Muscle of back (tissue), 3 donors: ENCODE measurements at regions not wholly inside any gene's neighbourhood (a gene's known extent, or its start where the extent isn't known, plus 50 kb on each side); places are given as distances from the start of the nearest gene placed in this dataset.
A peak's percentile ranks its signal among the peaks of the same experiment; 100 is the strongest.
"Not testable (repeated sequence)": the region's sequence is repeated elsewhere in the genome, so short reads cannot be mapped to it uniquely, and the experiment has no call there.

Experiments used
- DNase-seq, 3 donors: peaks; one replicate each; pipeline versions ENCODE4 v3.0.0 to v3.0.0-alpha.2; 2013

DNA sequence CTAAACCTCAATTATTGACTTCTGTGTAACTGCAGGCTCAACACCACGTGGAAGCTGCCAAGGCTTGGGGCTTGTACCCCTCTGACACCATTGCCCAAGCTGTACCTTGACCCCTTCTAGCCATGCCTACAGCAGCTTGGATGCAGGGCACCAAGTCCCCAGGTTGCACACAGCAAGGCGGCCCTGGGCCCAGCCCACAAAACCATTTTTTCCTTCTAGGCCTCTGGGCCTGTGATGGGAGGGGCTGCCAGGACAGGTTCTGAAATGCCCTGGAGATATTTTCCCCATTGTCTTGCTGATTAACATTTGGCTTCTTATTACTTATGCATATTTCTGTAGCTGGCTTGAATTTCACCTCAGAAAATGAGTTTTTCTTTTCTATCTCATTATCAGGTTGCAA lies 610.0 kb upstream of the LRRN3 start:
- no peak for DNase-seq

DNA sequence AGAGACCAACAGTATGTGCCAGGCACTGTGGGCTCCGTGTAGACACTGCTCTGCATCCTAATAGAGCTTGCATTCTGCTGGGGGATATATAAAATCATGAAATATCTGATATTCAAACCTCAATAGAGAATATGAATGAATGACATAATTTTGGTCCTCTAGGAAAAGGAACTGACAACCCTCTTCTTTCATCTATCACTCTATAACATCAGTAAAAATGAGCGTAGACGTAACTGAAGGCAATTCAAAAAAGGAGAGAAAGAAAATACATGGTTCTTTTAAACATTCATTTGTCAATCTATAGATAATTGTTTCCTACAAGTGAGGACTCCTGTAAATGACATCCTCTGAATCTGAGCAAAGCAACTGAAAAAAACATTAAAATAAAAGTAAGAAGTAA lies 607.4 kb upstream of the LRRN3 start:
- DNase-seq, result no peak

DNA sequence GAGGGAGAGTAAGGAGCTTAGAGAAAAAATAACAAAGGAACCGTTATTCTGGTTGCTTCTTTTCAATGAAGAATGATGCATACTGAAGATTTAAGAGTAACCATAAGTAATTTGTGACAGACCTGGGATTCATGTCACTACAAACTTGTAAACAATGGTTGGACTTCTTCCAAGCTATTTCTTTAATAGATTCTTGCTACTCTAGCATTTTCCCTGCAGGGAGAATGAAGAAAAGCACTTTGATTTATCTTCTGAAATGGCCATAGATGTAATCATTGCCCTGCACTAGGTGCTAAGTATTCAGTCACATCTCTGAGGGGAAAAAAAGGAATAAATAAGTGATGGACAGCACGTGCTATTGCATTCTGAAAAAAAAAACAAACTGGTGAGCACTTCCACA lies 606.6 kb upstream of the LRRN3 start:
- no peak for DNase-seq

DNA sequence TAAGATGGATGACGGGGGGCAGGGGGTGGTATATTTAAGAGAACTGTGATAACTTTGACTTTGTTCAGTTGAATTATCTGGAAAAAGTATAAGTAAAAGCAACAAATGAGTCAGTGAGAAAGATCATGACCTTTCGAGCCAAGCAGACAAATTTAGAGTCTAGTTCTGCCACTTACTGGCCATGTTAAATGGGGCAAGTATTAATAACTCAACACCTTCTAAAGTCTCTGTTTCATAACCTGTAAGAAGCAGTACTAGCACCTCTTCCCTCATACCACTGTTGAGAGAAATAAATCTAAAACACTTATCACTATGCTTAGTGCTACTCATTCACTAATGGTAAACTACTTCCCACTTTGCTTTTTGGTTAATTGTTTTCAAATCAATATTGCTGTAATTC lies 604.4 kb upstream of the LRRN3 start:
- no peak for DNase-seq

DNA sequence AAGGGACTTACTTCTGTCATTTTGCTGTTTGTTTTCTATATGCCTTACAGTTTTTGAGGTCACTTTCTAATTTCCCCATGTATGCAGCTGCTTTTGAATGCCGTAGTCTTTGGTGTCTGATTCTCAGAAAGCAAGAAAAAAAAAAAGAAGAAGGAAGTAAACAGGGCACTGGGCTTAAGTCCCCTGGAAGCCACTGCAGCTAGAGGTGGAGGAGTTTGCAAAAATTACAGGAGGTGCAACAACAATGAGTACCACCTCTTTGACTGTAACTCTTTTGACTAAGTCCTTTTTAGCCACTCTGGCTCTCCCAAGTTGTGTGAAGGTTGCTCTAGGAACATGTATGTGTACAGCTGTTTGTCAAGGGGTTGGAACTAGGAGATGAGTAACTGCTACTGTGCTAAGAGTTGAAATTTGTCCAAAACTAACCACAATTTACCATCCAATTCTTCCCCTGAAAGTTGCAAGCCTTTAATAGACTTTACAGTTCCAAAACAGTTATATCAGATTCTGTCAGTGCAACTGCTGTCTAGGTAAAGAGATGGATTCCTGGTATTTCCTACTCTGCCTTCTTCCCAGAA lies 588.0 kb upstream of the LRRN3 start:
- DNase-seq, result no peak

DNA sequence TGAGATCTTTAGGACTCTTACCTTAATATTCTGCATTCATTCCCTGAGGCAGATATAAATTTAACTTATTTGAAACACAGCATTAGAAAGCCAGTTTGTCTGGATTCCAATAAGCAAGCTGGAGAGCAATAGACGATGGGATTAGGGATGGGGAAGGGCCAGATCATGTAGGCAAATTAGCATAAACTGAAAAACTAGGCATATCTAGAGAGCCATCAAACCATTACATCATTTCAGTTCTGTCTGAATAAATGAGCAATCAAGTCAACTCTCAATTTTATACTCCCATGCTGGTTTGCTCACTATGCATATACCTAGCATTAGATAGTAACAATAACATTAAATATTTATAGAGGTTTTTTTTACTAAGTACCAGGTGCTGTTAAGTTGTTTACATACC lies 583.6 kb upstream of the LRRN3 start:
- DNase-seq, result no peak

DNA sequence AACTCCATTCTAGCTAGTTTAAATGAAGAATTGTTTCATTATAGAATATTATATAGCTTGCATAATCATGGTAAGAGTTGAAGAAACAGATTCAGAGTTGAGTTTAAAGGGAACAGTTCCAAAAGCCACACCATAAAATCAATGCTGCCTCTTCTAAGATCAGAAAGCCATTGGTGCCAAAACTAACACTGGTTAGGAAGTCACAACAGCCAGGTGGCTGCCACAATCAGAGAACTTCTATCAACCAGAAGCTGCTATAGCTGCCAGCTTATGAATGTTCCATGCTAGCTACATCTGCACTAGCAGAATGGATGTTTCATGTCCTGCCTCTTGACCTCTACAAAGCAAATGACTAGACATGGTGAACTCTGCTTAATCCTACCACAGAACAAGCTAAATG lies 583.1 kb upstream of the LRRN3 start:
- DNase-seq, result no peak

DNA sequence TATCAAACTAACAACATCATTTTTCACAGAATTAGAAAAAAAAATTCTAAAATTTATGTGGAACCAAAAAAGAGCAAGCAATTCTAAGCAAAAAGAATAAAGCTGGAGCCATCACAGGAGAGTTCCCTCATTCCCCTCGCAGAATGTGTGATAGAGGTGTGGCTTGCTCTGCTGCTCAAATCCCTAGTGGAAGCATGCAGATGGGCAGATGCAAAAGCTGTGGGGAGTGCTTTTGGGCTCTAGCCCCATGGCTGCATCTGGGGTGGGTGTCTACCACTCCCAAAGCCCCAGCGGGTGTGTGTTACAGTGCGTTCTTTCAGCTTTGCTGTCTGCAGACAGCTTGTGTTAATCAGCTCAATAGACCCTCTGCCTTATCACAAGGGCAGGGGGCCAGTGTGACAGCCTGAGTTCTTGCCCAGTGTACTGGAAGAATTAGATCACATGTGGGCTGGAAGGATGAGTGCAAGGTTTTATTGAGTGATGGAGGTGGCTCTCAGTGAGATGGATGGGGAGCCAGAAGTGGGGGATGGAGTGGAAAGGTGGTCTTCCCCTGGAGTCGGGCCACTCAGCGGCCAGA lies 575.9 kb upstream of the LRRN3 start:
- peak in 1 of 3 donors; percentile 24 for DNase-seq

DNA sequence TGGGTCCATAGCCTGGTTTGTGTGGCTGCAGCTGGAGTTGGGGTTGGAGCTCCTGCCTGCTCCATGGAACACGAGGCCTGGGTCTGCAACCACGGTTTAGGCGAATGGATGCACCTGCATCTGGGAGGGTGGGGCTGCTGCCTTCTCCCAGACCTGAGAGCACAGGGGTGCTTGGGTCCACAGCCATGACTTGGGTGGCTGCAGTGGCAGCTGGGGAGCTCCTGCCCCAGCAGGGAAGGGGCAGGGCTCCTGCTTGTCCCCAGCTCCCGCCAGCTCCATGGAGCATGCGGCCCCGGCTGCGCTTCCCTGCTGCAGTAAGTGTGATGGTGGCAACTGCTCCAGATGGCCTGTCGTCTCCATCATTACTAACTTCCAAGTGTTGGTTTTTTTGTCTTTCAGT lies 571.1 kb upstream of the LRRN3 start:
- DNase-seq, result no peak

DNA sequence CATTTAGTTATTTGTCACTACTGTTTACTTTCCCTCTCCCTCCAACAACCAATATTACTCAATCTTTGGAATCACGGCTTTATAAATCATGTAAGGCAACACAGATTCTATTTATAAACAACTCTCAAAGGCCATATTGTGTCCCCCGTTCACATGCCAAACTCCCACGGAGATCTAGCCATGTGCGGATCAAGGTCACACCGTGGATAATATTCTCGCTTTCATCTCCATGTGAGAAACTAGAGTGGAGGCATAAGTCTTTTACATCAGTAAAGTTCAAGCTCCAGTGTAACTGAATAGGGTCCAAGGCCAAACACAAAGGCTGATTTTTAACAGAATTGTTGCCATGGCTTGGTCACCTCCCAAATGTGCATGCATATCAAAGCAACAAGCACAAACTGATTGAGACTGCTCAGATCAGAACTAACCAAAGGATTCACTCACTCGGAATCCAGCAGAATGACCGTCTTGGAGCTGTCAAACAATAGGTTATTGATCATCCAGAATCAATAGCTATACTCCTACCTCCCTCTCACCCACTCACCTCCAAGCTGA lies 569.5 kb upstream of the LRRN3 start:
- no peak for DNase-seq

DNA sequence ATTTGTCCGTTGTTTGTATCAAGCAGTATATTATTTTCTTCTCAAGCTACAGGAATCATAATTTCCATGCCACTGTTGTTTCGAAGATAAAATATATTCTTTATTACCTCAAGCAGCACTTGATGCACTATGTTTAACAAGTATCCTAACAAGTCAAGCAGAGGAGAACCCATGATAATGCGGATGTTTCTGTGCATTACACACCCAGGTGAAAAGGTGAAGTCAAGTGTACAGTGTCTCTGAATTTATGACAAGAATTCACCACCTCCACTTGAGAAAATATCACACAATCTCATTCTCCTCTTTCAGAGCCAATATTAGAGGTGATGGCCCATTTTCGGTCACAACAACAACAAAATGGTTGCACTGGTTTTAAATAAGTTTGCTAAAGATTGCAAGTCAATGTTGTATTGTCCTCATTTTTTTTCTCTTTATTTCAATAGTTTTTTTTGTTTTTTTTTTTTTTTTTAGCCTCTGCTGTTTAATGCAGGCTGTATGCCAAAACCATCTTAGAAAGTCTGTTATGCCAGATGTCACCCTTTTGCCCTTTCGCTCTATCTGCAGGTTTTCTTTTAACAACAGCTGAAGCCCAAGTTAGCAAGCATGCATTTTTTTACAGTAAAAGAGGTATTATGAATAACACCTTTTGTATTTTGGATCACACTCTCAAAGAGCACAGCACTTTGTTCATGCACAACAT lies 568.7 kb upstream of the LRRN3 start:
- peak in 1 of 3 donors; percentile 16 for DNase-seq

DNA sequence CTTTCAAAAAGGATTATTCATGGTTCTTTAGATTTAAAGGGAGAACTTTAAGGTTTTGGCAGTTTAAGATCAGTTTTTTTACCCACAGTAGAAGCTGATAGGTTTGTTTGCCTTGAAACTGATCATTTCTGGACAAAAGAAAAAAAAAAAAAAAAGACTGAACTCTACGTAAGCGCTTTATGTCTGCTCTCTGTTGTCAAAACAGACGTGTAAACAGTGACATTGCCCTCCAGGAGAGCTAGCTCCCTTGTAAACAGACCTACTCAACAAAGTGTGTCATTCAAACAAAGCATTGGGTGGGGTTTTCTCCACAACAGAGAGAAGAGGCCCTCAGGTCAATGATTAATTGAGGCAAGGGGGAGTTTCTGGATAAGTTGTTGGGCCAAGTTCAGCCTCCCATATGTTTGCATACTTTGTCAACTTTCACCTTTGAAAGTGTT lies 568.1 kb upstream of the LRRN3 start:
- peak in 2 of 3 donors; percentile 47 to 65 for DNase-seq

DNA sequence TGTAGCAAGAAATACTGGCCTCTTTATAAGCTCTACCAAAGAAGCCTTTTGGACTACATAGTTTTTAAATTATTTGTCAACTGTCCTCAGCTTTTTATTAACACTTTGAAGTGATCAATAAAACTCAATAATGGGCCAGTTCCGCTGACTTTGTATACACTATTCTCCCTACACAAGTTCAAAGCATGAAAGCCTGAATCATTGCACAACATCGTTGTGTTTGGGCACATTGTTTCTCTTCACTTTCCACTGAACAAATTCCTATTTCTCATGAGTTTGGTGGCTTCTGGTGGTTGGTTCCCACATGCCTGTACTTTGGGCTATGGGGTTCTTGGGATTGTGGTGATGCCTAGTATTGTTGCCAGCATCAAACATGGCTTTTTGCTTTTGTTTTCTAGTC lies 561.8 kb upstream of the LRRN3 start:
- DNase-seq, result no peak

DNA sequence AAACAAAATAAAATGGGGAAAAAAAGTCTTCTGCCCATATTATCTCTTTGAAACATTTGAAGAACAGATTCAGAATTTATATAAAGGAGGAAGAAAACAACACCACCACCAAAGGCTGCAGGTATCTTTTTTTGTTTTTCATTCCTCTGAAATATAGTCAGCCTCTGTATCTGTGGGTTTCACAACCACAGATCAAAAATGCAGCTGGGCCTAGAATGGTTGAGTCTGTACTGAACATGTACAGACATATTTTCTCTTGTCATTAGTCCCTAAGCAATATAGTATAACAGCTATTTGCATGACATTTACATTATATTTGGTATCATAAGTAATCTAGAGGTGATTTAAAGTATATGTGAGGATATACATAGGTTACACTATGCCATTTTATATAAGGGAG lies 559.7 kb upstream of the LRRN3 start:
- DNase-seq, result no peak

DNA sequence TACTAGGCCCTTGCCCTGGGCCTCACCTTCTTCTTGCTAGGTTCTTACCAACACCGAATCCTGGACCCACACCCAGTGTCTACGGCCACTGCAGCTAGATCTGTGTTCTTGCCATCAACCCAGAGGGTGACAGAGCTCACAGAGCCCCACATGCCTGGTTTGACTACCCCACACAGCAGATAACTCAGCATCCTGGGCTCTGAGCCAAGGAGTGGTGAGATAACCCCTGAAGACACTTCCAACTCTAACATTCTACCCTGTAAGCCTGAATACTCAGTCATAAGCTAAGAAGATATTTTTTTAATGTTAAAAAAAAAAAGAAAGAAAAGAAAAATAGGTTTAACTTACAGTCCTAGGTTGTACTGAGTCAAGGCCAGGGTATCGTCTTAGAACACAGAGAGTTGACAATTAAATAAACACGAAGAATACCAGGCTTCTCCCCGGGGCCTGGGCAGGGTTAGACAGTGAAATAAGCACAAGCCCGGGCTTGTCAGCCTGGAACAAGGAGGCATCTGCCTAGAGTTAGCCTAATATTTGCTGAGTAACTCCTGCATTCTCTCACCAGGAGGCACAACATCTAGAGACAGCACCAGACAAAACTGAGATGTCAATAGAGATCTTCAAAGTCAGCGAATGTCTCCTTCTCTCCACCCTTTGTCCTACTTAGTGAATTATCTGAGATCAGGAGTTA lies 556.5 kb upstream of the LRRN3 start:
- DNase-seq, result no peak

DNA sequence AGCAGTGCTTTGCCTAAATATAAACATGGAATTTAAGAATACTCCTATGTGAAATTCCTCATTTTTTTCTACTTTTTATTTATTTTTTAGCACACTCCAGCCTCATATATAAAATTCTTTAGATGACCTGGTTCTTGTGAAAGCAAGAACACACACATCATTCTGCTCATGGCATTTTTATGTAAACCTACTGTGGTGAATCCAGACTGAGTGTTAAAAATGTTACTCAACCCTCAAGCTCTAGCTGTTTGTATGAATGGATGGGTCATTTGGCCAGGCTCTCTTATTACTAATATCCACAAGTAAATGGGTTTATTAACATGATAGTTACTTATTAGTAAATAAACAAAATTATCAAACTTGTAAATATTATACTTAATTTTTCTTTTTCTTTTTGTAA lies 551.7 kb upstream of the LRRN3 start:
- DNase-seq, result no peak

DNA sequence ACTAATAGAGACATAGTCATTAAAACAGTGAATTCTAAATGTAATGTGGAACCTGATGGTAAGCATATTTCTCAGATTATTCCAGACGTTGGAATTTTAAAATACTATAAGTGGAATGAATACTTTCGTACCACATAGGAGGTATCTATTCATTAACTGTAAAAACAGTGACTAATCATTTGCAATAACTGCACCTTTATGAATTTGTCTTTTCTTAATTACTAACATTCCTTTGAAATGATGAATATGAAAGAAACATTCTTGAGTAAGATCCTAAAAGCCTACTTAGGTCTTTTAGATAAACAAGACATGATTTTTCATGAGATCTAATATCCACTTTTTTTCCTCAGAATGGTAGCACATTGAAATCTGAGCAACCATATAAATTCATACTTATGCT lies 549.0 kb upstream of the LRRN3 start:
- no peak for DNase-seq

DNA sequence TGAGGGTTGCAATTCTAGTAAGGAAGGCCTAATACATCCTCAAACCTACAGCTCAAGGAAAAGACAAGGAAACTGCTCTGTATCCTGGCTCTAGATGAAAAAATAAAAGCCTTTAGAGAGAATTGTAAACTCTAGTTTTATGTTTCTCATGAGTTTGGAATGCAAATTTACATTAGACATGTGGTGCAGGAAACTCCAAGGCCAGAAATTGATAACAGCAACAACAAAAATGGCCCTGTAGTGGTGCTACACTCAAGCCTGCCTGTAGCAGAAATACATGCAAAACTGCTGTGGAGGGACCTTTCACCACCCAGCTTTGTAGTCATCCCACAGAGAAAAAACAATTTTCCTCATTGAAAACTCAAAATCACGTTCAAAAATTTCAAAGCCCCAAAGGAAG lies 546.7 kb upstream of the LRRN3 start:
- DNase-seq, result peak in 1 of 3 donors; percentile 14

DNA sequence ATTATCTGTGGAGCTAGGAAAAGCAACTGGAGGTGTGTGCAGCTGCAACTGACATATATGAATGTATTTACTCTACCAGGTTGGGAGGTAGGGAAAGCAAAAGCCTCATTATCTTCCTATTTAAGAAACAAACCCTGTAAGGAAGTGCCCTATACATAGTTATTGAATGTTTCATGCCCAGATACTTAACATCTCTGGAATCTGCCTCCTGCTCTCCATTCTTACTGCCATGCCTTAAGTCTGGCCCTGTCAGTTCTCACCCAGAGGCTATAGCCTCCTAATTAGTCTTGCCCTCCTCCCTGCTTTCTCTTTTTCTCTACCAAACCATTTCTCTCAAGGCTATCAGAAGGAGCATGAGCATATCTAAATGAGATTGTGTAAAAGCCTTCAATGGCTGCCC lies 542.6 kb upstream of the LRRN3 start:
- no peak for DNase-seq

DNA sequence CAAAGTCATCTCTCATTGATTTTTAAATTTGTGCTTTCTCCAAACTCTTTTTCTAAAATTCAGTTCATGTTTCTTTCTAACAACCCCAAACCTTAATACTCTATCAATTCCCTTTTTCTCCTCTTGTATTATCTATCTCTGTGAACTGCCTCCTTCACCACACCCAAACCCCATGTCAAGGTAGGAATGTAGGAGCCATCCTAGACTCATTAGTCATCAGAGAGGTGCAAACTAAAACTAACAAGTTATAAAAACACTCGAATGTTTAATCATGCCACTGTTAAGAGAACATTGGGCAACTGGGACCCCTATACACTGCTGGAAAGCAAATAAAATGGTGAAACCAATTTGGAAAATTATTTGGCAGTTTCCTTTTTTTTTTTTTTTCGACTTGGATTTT lies 533.8 kb upstream of the LRRN3 start:
- DNase-seq, result no peak

DNA sequence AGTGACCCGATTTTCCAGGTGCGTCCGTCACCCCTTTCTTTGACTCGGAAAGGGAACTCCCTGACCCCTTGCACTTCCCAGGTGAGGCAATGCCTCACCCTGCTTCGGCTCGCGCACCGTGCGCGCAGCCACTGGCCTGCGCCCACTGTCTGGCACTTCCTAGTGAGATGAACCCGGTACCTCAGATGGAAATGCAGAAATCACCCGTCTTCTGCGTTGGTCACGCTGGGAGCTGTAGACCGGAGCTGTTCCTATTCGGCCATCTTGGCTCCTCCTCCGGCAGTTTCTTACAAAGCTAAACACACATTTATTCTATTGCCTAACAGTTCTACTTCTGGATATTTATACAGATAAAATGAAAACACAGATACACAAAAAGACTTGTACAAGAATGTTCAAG lies 527.6 kb upstream of the LRRN3 start:
- DNase-seq, result not testable (repeated sequence)

DNA sequence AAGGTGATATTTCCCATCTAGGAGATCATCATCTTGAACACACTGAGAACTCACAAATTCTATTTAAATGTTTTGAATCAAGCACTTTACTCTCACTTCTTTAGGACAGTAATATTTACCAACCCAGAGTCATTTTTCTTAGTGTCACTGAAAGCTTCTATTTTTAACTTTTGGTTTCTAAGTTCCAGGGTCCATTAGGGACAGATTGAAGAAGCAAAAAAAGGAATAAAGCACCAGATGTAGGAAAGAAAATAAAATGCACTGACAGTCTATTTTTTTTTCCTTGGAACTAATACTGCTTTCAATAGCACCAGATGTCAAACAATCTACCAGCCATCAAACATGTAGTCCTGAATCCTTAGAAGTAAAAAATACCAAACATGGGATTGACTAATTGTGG lies 526.7 kb upstream of the LRRN3 start:
- peak; percentile 16 to 46 (median 27) for DNase-seq

DNA sequence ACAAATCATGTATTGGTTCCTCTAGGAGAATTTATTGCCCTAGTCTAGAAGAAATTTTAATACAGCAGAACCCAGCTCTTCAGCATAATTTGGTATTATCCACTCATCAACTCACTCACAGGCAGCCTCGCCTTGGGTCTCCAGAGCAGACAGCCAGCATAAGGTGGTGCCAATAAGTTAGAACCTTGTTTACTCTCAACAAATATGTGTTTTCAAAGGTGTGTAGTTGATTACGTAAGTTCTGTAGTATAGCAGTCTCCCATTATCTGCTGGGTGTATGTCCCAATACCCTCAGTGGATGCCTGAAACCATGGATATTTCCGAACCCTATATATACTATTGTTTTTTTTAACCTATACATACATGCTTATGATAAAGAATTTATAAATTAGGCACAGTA lies 522.5 kb upstream of the LRRN3 start:
- no peak for DNase-seq
